Endothelial cell of umbilical vein (primary cell): ENCODE measurements at regions not wholly inside any gene's neighbourhood (a gene's known extent, or its start where the extent isn't known, plus 50 kb on each side); places are given as distances from the start of the nearest gene placed in this dataset.

Experiments
- BruUV-seq: library from RNA; stranded (reverse); fragments of 400-500 nt; replicated peaks from 2 replicates; lab custom pipeline; 2021; lab: Mats Ljungman, UMichigan
- CTCF ChIA-PET: fragments of 300-600, 350-600 bp; sonication (Branson Sonifier 250); formaldehyde crosslinking; loops from one replicate; lab custom pipeline; 2021; ENCODE audit warnings: antibody characterized with exemption, inconsistent platforms; lab: Charles Lee
- POLR2A ChIA-PET: fragments of 300-600, 350-600 bp; sonication (Branson Sonifier 250); formaldehyde crosslinking; loops from one replicate; lab custom pipeline; 2021; ENCODE audit warnings: antibody characterized with exemption, inconsistent platforms; lab: Charles Lee
- DNase-seq: peaks from one replicate; pipeline ENCODE4 v3.0.0-alpha.2; 2011; ENCODE audit warnings: low read depth, low spot score
- FAIRE-seq: peaks from 2 replicates; lab custom pipeline; 2011; peaks lifted over from hg19 to GRCh38; lab: Jason Lieb, UNC
- H2AFZ ChIP-seq: 2 replicates; pipeline ENCODE4 v1.6.0; 2012; ENCODE audit warnings: low read depth, low read length, control low read depth, inconsistent platforms
- H3K27ac ChIP-seq: 2 replicates; pipeline ENCODE4 v1.5.1; 2011; ENCODE audit warnings: low read depth, mild to moderate bottlenecking, control low read depth, low read length, moderate library complexity; ENCODE audit not compliant: insufficient read depth
- H3K27me3 ChIP-seq, 2 experiments: 2 replicates each; pipeline versions ENCODE4 v1.6.0 to v1.6.1; 2011; ENCODE audit warnings: low read length in 2 of 2, mixed read lengths in 1 of 2; ENCODE audit not compliant: control insufficient read depth in 2 of 2, insufficient read depth in 2 of 2
- H3K36me3 ChIP-seq, 2 experiments: 2 replicates in 1 of 2; 3 replicates in 1 of 2; pipeline ENCODE4 v1.5.1; 2011; ENCODE audit warnings: low read length in 2 of 2, mild to moderate bottlenecking in 1 of 2, moderate library complexity in 1 of 2; ENCODE audit not compliant: control insufficient read depth in 2 of 2, insufficient read depth in 2 of 2; ENCODE audit errors: extremely low read depth in 1 of 2
- H3K4me1 ChIP-seq: 3 replicates; pipeline ENCODE4 v1.5.1; 2011; ENCODE audit warnings: mild to moderate bottlenecking, low read length; ENCODE audit not compliant: control insufficient read depth, insufficient read depth; ENCODE audit errors: extremely low read depth
- H3K4me2 ChIP-seq: 2 replicates; pipeline ENCODE4 v1.6.1; 2011; ENCODE audit warnings: low read length, control low read depth, mixed read lengths; ENCODE audit not compliant: insufficient read depth
- H3K4me3 ChIP-seq, 3 experiments: fragments of 200-600 bp in 1 of 3; sonication (generic), shearing (Covaris generic) in 1 of 3; replicated peaks in 1 of 3; 2 replicates each; pipeline ENCODE4 v1.5.1; 2011 to 2016; ENCODE audit warnings: control low read depth in 3 of 3, low read length in 3 of 3, mild to moderate bottlenecking in 2 of 3, inconsistent platforms in 1 of 3, low read depth in 1 of 3, moderate library complexity in 1 of 3; ENCODE audit not compliant: insufficient read depth in 1 of 3
- H3K79me2 ChIP-seq: 2 replicates; pipeline ENCODE4 v1.6.0; 2012; ENCODE audit warnings: low read length, inconsistent platforms; ENCODE audit not compliant: control insufficient read depth, insufficient read depth
- H3K9ac ChIP-seq: replicated peaks from 2 replicates; pipeline ENCODE3; 2011; ENCODE audit warnings: low read length, control low read depth; ENCODE audit not compliant: insufficient read depth; ENCODE audit errors: extremely low read depth
- H3K9me1 ChIP-seq: replicated peaks from 3 replicates; pipeline ENCODE4 v1.6.0; 2011; ENCODE audit warnings: mild to moderate bottlenecking, low read length; ENCODE audit not compliant: control insufficient read depth, insufficient read depth; ENCODE audit errors: extremely low read depth
- H3K9me3 ChIP-seq: replicated peaks from 2 replicates; pipeline ENCODE4 v1.5.1; 2012; ENCODE audit warnings: low read length, inconsistent platforms; ENCODE audit not compliant: control insufficient read depth, insufficient read depth
- H4K20me1 ChIP-seq: replicated peaks from 2 replicates; pipeline ENCODE3; 2011; ENCODE audit warnings: mild to moderate bottlenecking, low read length; ENCODE audit not compliant: control insufficient read depth, insufficient read depth; ENCODE audit errors: extremely low read depth
- EZH2 ChIP-seq: IDR thresholded peaks from 2 replicates; pipeline ENCODE4 v1.6.1; 2012; ENCODE audit warnings: borderline replicate concordance, low read depth, mild to moderate bottlenecking, moderate library complexity, low read length, inconsistent platforms; ENCODE audit not compliant: severe bottlenecking
- FOS ChIP-seq: IDR thresholded peaks from 2 replicates; pipeline ENCODE4 v1.6.1; 2011; ENCODE audit warnings: mild to moderate bottlenecking, low read length, moderate library complexity, borderline replicate concordance; ENCODE audit not compliant: insufficient read depth
- GATA2 ChIP-seq: IDR thresholded peaks from 2 replicates; pipeline ENCODE4 v1.7.0; 2011; ENCODE audit warnings: low read depth, mild to moderate bottlenecking, moderate library complexity, mixed read lengths, low read length; ENCODE audit not compliant: insufficient read length, insufficient read depth
- JUN ChIP-seq: IDR thresholded peaks from 2 replicates; pipeline ENCODE4 v1.6.1; 2011; ENCODE audit warnings: borderline replicate concordance, low read depth; ENCODE audit not compliant: insufficient read length, insufficient read depth
- MYC ChIP-seq: IDR thresholded peaks from one replicate; pipeline ENCODE4 v1.6.1; 2011; ENCODE audit warnings: mild to moderate bottlenecking, low read depth, low read length
- POLR2A ChIP-seq: IDR thresholded peaks from 2 replicates; pipeline ENCODE4 v1.6.1; 2012; ENCODE audit warnings: low read depth, mild to moderate bottlenecking, control low read depth, low read length
- POLR2AphosphoS5 ChIP-seq: IDR thresholded peaks from 2 replicates; pipeline ENCODE4 v1.6.1; 2012; ENCODE audit warnings: low read depth, mild to moderate bottlenecking, control low read depth, low read length, moderate library complexity; ENCODE audit not compliant: insufficient read depth
- dilution Hi-C: fragments of 300-500 bp; cut with MboI; formaldehyde crosslinking; loops from one replicate; pipeline ENCODE4 v1.15.0; 2019; ENCODE audit warnings: low sequenced_read_pairs; ENCODE audit not compliant: extremely low pct_ligation_motif_present
- intact Hi-C: fragments of 100-400 bp; cut with micrococcal nuclease; formaldehyde crosslinking; loops from one replicate; pipeline ENCODE4 v1.10.0; 2022
- TF ChIP-seq, protein P1 (sequence below): IDR thresholded peaks from 2 replicates; pipeline ENCODE4 v1.6.1; 2011; ENCODE audit not compliant: insufficient read depth, insufficient read length
- TF ChIP-seq, protein P2 (sequence below), 2 donors: IDR thresholded peaks; 1 replicate in 1 of 2; 2 replicates in 1 of 2; pipeline ENCODE4 v1.5.1; 2011; ENCODE audit warnings: low read length in 2 of 2, mild to moderate bottlenecking in 2 of 2, moderate library complexity in 2 of 2, control low read depth in 1 of 2, inconsistent platforms in 1 of 2, low read depth in 1 of 2; ENCODE audit not compliant: insufficient read depth in 1 of 2; ENCODE audit errors: extremely low read depth in 1 of 2

DNA sequence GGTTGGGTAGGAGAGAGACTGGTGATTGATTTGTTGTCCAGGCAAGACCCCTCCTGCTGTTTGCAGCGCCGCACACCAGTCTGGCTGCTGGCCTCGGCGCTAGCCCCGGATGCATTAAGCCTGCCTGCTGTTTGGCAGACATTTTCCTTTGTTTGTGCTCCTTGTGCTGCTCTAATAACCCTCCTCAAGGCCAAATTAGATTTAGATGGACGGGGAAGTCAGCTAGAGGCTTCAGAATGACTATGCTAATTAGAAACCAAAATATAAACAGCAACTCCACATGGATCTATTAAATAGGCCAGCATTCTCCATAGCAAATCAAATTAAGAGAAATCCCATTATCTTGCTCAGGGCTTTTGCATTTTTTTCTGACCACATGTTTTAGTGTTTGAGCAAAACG, 445.2 kb downstream of the SQOR start:
- no peak for TF ChIP-seq GATA2
- Histone ChIP-seq H4K20me1 (no peaks in the 10 kb centered on the region), H2AFZ (peak overlapping the region; percentile 12), H3K9me3 (no peaks in the 10 kb centered on the region), H3K9ac (no peak overlapping the region), H3K27me3 (no peaks in the 10 kb centered on the region), H3K36me3 (no peaks in the 10 kb centered on the region), H3K4me1 (no peaks in the 10 kb centered on the region), H3K27ac (no peak overlapping the region), H3K4me3 (no peak overlapping the region), H3K9me1 (no peaks in the 10 kb centered on the region), H3K4me2 (no peak overlapping the region), H3K79me2 (no peaks in the 10 kb centered on the region)
- FAIRE-seq (no peak), DNase-seq (no peak)
- dilution Hi-C loops (no loop called here), intact Hi-C loops (loop anchor here (10.0 kb wide), 1 partner anchor 465 kb away; no protein-coding TSS in a partner anchor)
- CTCF ChIA-PET, result interaction anchor here (1.4 kb wide), 1 partner anchor 46 kb away, joined by 3 read pairs; no protein-coding TSS in a partner anchor
- POLR2A ChIA-PET, result no interaction called here
- BruUV-seq, result no TSS peak

DNA sequence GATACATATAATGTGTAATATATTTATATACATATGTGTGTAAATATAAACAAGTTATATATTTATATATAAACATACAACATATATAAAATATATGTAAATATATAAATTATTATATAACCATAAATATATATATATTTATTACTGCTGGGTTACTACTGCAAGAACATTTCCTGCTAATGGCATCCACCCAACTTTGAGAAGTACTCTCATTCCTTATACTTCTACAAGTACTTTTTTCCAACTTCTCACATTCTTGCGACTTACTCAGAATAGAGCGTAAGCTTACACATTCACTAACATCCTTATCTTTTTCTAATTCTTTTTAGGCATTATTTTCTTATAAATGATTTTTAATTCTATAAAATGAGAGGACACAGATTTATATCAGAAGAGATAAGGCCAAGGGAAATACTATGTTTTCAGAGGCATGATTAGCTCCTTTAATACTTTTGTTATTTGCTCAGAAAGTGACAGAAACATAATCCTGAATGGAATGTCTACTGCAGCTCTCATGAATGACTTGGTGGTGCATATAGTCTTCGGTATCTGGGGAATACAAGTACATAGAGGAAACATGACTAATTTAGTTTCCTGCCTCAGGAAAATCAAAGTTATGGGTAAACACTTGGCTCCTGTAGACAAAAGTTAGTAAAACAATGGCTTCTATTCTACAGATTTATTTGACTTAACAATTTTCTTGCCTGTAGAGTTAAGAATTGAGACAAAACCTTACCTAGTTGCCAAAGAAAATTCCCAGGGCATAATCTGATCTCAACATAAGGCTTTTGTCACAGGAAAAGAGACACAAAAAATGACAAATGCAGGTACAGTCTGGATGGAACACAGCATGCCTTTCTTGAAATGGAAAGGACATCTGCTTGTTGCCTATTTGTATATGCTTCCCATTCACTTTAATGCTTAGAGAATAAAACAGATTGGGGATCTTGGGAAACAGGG, 453.9 kb downstream of the SQOR start:
- ChIA-PET POLR2A (interaction anchor here (0.8 to 2.3 kb wide), 2 partner anchors 169 to 293 kb away, joined by 3 to 12 read pairs; no protein-coding TSS in a partner anchor), CTCF (interaction anchor here (0.6 to 2.8 kb wide), 9 partner anchors 12 to 383 kb away, joined by 3 to 31 read pairs (median 6); no protein-coding TSS in a partner anchor)
- dilution Hi-C loops (no loop called here), intact Hi-C loops (loop anchor here (1.0 to 10.0 kb wide), 6 partner anchors 169 to 474 kb away; no protein-coding TSS in a partner anchor)
- FAIRE-seq (peak; percentile 96), DNase-seq (peak; percentile 98)
- Histone ChIP-seq H3K79me2 (no peaks in the 10 kb centered on the region), H3K9ac (peak overlapping the region; percentile 73), H3K36me3 (no peaks in the 10 kb centered on the region), H3K4me3 (no peak overlapping the region), H4K20me1 (no peaks in the 10 kb centered on the region), H3K4me2 (peak overlapping the region; percentile 71), H3K9me3 (no peaks in the 10 kb centered on the region), H3K27me3 (no peaks in the 10 kb centered on the region), H3K9me1 (no peaks in the 10 kb centered on the region), H3K4me1 (peaks cover 38% of the 10 kb centered on the region), H3K27ac (peak overlapping the region; percentile 97), H2AFZ (peak overlapping the region; percentile 45)
- BruUV-seq, result no TSS peak
- TF ChIP-seq EZH2 (no peak), POLR2A (no peak), POLR2AphosphoS5 (peak; percentile 34), MYC (no peak), JUN (peak; percentile 97), FOS (peak; percentile 80), GATA2 (peak; percentile 79)
- TF ChIP-seq, protein P1, sequence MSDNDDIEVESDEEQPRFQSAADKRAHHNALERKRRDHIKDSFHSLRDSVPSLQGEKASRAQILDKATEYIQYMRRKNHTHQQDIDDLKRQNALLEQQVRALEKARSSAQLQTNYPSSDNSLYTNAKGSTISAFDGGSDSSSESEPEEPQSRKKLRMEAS, result no peak
- TF ChIP-seq, protein P2, sequence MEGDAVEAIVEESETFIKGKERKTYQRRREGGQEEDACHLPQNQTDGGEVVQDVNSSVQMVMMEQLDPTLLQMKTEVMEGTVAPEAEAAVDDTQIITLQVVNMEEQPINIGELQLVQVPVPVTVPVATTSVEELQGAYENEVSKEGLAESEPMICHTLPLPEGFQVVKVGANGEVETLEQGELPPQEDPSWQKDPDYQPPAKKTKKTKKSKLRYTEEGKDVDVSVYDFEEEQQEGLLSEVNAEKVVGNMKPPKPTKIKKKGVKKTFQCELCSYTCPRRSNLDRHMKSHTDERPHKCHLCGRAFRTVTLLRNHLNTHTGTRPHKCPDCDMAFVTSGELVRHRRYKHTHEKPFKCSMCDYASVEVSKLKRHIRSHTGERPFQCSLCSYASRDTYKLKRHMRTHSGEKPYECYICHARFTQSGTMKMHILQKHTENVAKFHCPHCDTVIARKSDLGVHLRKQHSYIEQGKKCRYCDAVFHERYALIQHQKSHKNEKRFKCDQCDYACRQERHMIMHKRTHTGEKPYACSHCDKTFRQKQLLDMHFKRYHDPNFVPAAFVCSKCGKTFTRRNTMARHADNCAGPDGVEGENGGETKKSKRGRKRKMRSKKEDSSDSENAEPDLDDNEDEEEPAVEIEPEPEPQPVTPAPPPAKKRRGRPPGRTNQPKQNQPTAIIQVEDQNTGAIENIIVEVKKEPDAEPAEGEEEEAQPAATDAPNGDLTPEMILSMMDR (IDR thresholded peaks at IDR 0.05; ENCODE audit: extremely low read depth in 1 of 2, insufficient read depth in 1 of 2, low read depth in 1 of 2, low read length in 2 of 2), result no peak
